Cardiac fibroblast (primary cell): ENCODE measurements at regions not wholly inside any gene's neighbourhood (a gene's known extent, or its start where the extent isn't known, plus 50 kb on each side); places are given as distances from the start of the nearest gene placed in this dataset.
"Not testable (repeated sequence)": the region's sequence is repeated elsewhere in the genome, so short reads cannot be mapped to it uniquely, and the experiment has no call there.

Experiments
- DNase-seq, 2 donors: peaks; one replicate each; pipeline versions ENCODE4 v3.0.0 to v3.0.0-alpha.2; 2010; ENCODE audit warnings: low read depth in 2 of 2
- H3K4me3 ChIP-seq, 2 donors: replicated peaks in 1 of 2; 1 replicate in 1 of 2; 2 replicates in 1 of 2; pipeline ENCODE4 v1.5.1; 2011; ENCODE audit warnings: low read depth in 2 of 2, low read length in 2 of 2, mild to moderate bottlenecking in 2 of 2, moderate library complexity in 1 of 2
- TF ChIP-seq, protein P1 (sequence below): IDR thresholded peaks from one replicate; pipeline ENCODE4 v1.5.1; 2011; ENCODE audit warnings: low read depth, mild to moderate bottlenecking, low read length, inconsistent platforms

DNA sequence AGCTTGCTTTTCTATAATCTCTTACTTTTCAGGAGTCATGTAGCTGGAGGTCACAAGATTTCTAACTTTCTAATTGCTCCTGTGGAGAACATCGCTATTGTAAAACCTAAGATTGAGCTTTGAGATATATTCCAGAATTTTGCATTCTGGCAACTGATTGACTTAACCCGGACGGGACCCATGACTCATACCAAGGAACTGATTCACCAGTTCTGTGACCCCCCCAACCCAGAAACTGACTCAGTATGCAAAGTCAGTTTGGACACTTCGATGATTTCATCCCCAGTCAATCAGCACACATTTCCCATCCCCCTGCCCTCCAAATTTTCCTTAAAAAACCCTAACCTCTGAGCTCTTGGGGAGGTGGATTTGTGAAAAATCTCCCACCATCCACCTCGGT, 396.5 kb upstream of the GBE1 start:
- peak; percentile 29 to 88 for DNase-seq
- TF ChIP-seq, protein P1, sequence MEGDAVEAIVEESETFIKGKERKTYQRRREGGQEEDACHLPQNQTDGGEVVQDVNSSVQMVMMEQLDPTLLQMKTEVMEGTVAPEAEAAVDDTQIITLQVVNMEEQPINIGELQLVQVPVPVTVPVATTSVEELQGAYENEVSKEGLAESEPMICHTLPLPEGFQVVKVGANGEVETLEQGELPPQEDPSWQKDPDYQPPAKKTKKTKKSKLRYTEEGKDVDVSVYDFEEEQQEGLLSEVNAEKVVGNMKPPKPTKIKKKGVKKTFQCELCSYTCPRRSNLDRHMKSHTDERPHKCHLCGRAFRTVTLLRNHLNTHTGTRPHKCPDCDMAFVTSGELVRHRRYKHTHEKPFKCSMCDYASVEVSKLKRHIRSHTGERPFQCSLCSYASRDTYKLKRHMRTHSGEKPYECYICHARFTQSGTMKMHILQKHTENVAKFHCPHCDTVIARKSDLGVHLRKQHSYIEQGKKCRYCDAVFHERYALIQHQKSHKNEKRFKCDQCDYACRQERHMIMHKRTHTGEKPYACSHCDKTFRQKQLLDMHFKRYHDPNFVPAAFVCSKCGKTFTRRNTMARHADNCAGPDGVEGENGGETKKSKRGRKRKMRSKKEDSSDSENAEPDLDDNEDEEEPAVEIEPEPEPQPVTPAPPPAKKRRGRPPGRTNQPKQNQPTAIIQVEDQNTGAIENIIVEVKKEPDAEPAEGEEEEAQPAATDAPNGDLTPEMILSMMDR: no peak
- H3K4me3 ChIP-seq: no peak overlapping the region

DNA sequence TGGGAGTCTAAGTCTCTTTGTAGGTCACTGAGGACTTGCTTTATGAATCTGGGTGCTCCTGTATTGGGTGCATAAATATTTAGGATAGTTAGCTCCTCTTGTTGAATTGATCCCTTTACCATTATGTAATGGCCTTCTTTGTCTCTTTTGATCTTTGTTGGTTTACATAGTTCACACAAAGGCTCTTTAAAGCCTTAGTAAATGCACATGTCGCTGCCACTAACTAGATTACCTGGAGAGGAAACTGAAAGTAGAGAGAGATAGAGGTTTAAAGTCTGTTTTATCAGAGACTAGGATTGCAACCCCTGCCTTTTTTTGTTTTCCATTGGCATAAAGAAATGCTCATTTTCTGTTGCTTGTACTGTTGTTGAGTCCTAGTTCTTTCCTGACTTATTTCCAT, 392.4 kb upstream of the GBE1 start:
- H3K4me3 ChIP-seq, DNase-seq: not testable (repeated sequence)

GRCh38 chr3:82145742-82146141, 384.3 kb upstream of the GBE1 start:
- H3K4me3 ChIP-seq: no peak overlapping the region
- DNase-seq: no peak
- TF ChIP-seq, protein P1: no peak

DNA sequence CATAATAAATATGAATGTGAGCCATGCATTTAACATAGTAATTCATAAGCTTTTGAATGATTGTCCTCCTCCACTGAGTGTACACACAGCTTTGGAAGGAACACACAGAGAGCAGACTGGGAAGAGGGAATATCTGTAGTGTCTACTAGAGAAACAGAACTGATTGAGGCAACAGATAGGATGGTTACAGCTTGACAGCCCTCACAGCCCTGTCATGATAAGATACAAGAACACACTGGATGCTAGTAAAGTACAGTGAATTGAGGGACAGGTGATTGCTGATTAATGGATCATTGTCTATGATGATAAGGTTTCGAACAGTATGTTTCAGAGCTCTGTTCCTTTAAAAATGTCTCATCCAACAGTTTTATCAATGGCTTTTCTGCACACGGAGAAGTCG, 383.4 kb upstream of the GBE1 start:
- TF ChIP-seq, protein P1: no peak
- no peak for DNase-seq
- H3K4me3 ChIP-seq: no peak overlapping the region

GRCh38 chr3:82143661-82144412, 382.4 kb upstream of the GBE1 start:
- DNase-seq: peak in 1 of 2 donors; percentile 15
- no peak overlapping the region for H3K4me3 ChIP-seq
- TF ChIP-seq, protein P1: no peak

DNA sequence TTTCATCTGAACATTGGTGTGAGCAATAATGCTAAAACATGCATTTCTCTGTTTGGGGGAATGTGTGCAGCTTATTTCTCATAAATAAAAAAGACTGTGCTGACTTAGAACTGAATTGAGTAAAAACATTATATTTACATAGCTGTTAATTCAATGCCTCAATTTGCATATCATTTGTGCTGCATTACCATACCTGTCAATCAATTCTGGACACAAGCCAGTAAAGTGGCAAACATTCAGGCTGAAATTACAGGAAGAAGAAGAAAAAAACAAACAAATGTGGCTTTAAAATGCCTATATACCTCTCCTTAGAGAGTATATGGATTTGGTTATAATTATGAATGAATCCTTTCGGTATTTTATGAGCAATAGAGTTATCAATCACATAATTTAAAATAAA, 380.1 kb upstream of the GBE1 start:
- no peak for DNase-seq
- no peak overlapping the region for H3K4me3 ChIP-seq
- TF ChIP-seq, protein P1: no peak

DNA sequence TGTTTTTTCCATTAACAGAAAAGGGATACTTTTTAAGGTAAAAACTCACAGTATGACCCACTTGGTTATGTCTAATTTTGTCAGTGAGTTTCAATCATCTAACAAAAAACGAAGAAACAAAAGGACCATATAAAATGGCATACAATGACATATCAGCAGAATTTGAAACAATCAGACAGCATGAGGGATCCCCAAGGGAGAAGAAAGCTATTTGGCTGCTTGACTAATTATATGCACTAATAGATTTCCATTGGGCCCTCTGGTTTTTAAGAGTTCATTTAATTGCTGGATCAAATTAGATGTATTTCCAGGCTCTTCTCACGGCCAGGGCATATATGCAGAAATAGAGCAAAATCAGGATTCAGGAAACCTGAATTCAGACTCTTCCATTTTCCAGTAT, 376.4 kb upstream of the GBE1 start:
- TF ChIP-seq, protein P1: no peak
- H3K4me3 ChIP-seq: no peak overlapping the region
- DNase-seq: no peak
